GM23338 (cell line): ENCODE measurements at regions not wholly inside any gene's neighbourhood (a gene's known extent, or its start where the extent isn't known, plus 50 kb on each side); places are given as distances from the start of the nearest gene placed in this dataset.

Source experiments
- ETS1 ChIP-seq: IDR thresholded peaks from 2 replicates; pipeline ENCODE4 v1.6.1; 2016; ENCODE audit warnings: antibody characterized with exemption
- EZH2 ChIP-seq: fragments of 200-600 bp; sonication (generic); IDR thresholded peaks from one replicate; pipeline ENCODE4 v1.8.0; 2017; ENCODE audit warnings: antibody characterized with exemption, mild to moderate bottlenecking, low read depth; ENCODE audit not compliant: unreplicated experiment
- EZH2phosphoT487 ChIP-seq: fragments of 200-600 bp; sonication (generic); IDR thresholded peaks from one replicate; pipeline ENCODE4 v1.8.1; 2018; ENCODE audit warnings: antibody characterized with exemption; ENCODE audit not compliant: unreplicated experiment
- POLR2AphosphoS5 ChIP-seq: IDR thresholded peaks from 2 replicates; pipeline ENCODE4 v1.6.1; 2016; ENCODE audit warnings: antibody characterized with exemption, low read depth
- REST ChIP-seq: IDR thresholded peaks from one replicate; pipeline ENCODE4 v1.6.1; 2018; ENCODE audit warnings: antibody characterized with exemption; ENCODE audit not compliant: unreplicated experiment
- STAT1 ChIP-seq: IDR thresholded peaks from one replicate; pipeline ENCODE4 v1.6.1; 2016; ENCODE audit warnings: antibody characterized with exemption; ENCODE audit not compliant: unreplicated experiment
- ZNF462 ChIP-seq: fragments of 250-450 bp; sonication (Bioruptor Pico); IDR thresholded peaks from 2 replicates; pipeline ENCODE4 v1.5.0; 2020; ENCODE audit warnings: mild to moderate bottlenecking, moderate library complexity

GRCh38 chr2:220174826-220175225, 547.4 kb downstream of the SLC4A3 start (continued):
- no peak for TF ChIP-seq ZNF462 (CRISPR knock-in tag)
- TF ChIP-seq ETS1, result no peak
- no peak for TF ChIP-seq EZH2
- TF ChIP-seq REST, result no peak
- no peak for TF ChIP-seq EZH2phosphoT487
- TF ChIP-seq STAT1, result no peak
- no peak for TF ChIP-seq POLR2AphosphoS5
